Panc1 (cell line): ENCODE measurements at regions not wholly inside any gene's neighbourhood (a gene's known extent, or its start where the extent isn't known, plus 50 kb on each side); places are given as distances from the start of the nearest gene placed in this dataset.

Source experiments
- ATAC-seq: fragments of 200-7000 bp; cut with Tn5 transposase; 2 replicates; pipeline ENCODE4 v1.9.1; 2020; ENCODE audit warnings: mild to moderate bottlenecking, moderate library complexity
- BruUV-seq: library from RNA; stranded (reverse); fragments of 400-500 nt; replicated peaks from 2 replicates; lab custom pipeline; 2021; lab: Mats Ljungman, UMichigan
- CTCF ChIA-PET: fragments of 300-600 bp; sonication (Branson Sonifier 250); formaldehyde crosslinking; loops from one replicate; lab custom pipeline; 2022; ENCODE audit warnings: antibody characterized with exemption; lab: Charles Lee
- POLR2A ChIA-PET: fragments of 300-600 bp; sonication (Branson Sonifier 250); formaldehyde crosslinking; loops from one replicate; lab custom pipeline; 2022; ENCODE audit warnings: antibody characterized with exemption; lab: Charles Lee
- DNase-seq: peaks from one replicate; pipeline ENCODE4 v3.0.0-alpha.2; 2010; ENCODE audit warnings: low read depth, low spot score
- H3K27ac ChIP-seq: 2 replicates; pipeline ENCODE4 v1.5.1; 2011; ENCODE audit warnings: mild to moderate bottlenecking, low read length, inconsistent platforms
- H3K27me3 ChIP-seq: fragments of 200-500 bp; sonication (Bioruptor generic); 2 replicates; pipeline ENCODE4 v1.6.0; 2014; ENCODE audit warnings: low read length, inconsistent platforms; ENCODE audit not compliant: control insufficient read depth, insufficient read depth
- H3K36me3 ChIP-seq: fragments of 200-500 bp; sonication (Bioruptor generic); 2 replicates; pipeline ENCODE4 v1.5.1; 2014; ENCODE audit warnings: inconsistent platforms, mild to moderate bottlenecking, low read length, moderate library complexity; ENCODE audit not compliant: control insufficient read depth, insufficient read depth
- H3K4me1 ChIP-seq: 2 replicates; pipeline ENCODE4 v1.5.1; 2011; ENCODE audit warnings: inconsistent platforms, mild to moderate bottlenecking, low read length, moderate library complexity; ENCODE audit not compliant: control insufficient read depth, insufficient read depth
- H3K4me3 ChIP-seq, 2 experiments: 2 replicates each; pipeline ENCODE4 v1.5.1; 2011 to 2012; ENCODE audit warnings: low read depth in 2 of 2, low read length in 2 of 2, mild to moderate bottlenecking in 2 of 2, inconsistent platforms in 1 of 2, moderate library complexity in 1 of 2
- H3K9me3 ChIP-seq: fragments of 200-500 bp; sonication (Bioruptor generic); 2 replicates; pipeline ENCODE4 v1.5.1; 2014; ENCODE audit warnings: low read depth, mild to moderate bottlenecking, inconsistent platforms, low read length, moderate library complexity; ENCODE audit not compliant: control insufficient read depth, insufficient read depth
- POLR2AphosphoS5 ChIP-seq: IDR thresholded peaks from 2 replicates; pipeline ENCODE4 v1.6.1; 2012; ENCODE audit warnings: mild to moderate bottlenecking, low read depth, low read length, moderate library complexity
- SIN3A ChIP-seq: IDR thresholded peaks from 2 replicates; pipeline ENCODE4 v1.6.1; 2012; ENCODE audit warnings: low read depth, mild to moderate bottlenecking, low read length, moderate library complexity, borderline replicate concordance; ENCODE audit not compliant: insufficient read depth
- TCF7L2 ChIP-seq: IDR thresholded peaks from 2 replicates; pipeline ENCODE4 v1.6.1; 2011; ENCODE audit warnings: mild to moderate bottlenecking, low read depth, low read length, inconsistent platforms
- in situ Hi-C: cut with HindIII; loops from 2 replicates; pipeline ENCODE4 v1.10.0; 2016; ENCODE audit warnings: low sequenced_read_pairs, low pct_unique_long_range_greater_than_20kb
- intact Hi-C: fragments of 100-400 bp; cut with micrococcal nuclease; formaldehyde crosslinking; loops from one replicate; pipeline ENCODE4 v1.10.0; 2022; ENCODE audit not compliant: unreplicated experiment
- TF ChIP-seq, protein P1 (sequence below), 2 experiments: IDR thresholded peaks; 2 replicates each; pipeline ENCODE4 v1.6.1; 2011 to 2012; ENCODE audit warnings: low read depth in 2 of 2, control low read depth in 1 of 2, low read length in 1 of 2, mild to moderate bottlenecking in 1 of 2, moderate library complexity in 1 of 2; ENCODE audit not compliant: insufficient read depth in 1 of 2
- TF ChIP-seq, protein P2 (sequence below): fragments of 450-650 bp; IDR thresholded peaks from 2 replicates; pipeline ENCODE4 v1.5.1; 2017; ENCODE audit warnings: mild to moderate bottlenecking

DNA sequence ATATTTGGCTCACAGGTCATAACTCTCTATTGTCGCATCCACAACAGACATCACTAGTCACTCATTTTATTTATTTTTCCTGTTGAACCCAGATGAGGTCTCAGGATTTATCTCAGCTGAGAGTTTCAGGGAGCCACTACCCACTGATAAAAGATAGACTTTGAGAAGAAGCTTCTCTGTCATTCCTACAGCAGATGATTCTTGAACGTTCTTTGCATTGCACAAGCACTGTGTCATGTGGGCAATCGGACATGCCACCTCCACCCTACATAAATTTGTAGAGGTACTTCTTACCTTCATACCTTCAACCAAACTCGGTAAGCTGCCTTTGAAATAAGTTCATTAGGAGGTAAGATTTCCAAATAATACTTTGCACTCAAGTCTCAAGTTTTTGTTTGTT lies 627.9 kb upstream of the TBX3 start:
- ChIA-PET POLR2A (no interaction called here), CTCF (no interaction called here)
- ATAC-seq, result no peak
- Histone ChIP-seq H3K4me1 (no peaks in the 10 kb centered on the region), H3K9me3 (no peaks in the 10 kb centered on the region), H3K27me3 (no peaks in the 10 kb centered on the region), H3K36me3 (no peaks in the 10 kb centered on the region), H3K4me3 (no peak overlapping the region), H3K27ac (no peak overlapping the region)
- in situ Hi-C loops, result no loop called here
- no TSS peak for BruUV-seq
- TF ChIP-seq POLR2AphosphoS5 (no peak), SIN3A (no peak), TCF7L2 (no peak)
- TF ChIP-seq, protein P1, sequence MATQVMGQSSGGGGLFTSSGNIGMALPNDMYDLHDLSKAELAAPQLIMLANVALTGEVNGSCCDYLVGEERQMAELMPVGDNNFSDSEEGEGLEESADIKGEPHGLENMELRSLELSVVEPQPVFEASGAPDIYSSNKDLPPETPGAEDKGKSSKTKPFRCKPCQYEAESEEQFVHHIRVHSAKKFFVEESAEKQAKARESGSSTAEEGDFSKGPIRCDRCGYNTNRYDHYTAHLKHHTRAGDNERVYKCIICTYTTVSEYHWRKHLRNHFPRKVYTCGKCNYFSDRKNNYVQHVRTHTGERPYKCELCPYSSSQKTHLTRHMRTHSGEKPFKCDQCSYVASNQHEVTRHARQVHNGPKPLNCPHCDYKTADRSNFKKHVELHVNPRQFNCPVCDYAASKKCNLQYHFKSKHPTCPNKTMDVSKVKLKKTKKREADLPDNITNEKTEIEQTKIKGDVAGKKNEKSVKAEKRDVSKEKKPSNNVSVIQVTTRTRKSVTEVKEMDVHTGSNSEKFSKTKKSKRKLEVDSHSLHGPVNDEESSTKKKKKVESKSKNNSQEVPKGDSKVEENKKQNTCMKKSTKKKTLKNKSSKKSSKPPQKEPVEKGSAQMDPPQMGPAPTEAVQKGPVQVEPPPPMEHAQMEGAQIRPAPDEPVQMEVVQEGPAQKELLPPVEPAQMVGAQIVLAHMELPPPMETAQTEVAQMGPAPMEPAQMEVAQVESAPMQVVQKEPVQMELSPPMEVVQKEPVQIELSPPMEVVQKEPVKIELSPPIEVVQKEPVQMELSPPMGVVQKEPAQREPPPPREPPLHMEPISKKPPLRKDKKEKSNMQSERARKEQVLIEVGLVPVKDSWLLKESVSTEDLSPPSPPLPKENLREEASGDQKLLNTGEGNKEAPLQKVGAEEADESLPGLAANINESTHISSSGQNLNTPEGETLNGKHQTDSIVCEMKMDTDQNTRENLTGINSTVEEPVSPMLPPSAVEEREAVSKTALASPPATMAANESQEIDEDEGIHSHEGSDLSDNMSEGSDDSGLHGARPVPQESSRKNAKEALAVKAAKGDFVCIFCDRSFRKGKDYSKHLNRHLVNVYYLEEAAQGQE (IDR thresholded peaks at IDR 0.05; ENCODE audit: insufficient read depth in 1 of 2, low read depth in 2 of 2, low read length in 1 of 2), result no peak
- TF ChIP-seq, protein P2, sequence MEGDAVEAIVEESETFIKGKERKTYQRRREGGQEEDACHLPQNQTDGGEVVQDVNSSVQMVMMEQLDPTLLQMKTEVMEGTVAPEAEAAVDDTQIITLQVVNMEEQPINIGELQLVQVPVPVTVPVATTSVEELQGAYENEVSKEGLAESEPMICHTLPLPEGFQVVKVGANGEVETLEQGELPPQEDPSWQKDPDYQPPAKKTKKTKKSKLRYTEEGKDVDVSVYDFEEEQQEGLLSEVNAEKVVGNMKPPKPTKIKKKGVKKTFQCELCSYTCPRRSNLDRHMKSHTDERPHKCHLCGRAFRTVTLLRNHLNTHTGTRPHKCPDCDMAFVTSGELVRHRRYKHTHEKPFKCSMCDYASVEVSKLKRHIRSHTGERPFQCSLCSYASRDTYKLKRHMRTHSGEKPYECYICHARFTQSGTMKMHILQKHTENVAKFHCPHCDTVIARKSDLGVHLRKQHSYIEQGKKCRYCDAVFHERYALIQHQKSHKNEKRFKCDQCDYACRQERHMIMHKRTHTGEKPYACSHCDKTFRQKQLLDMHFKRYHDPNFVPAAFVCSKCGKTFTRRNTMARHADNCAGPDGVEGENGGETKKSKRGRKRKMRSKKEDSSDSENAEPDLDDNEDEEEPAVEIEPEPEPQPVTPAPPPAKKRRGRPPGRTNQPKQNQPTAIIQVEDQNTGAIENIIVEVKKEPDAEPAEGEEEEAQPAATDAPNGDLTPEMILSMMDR, result no peak
- intact Hi-C loops, result no loop called here
- no peak for DNase-seq

DNA sequence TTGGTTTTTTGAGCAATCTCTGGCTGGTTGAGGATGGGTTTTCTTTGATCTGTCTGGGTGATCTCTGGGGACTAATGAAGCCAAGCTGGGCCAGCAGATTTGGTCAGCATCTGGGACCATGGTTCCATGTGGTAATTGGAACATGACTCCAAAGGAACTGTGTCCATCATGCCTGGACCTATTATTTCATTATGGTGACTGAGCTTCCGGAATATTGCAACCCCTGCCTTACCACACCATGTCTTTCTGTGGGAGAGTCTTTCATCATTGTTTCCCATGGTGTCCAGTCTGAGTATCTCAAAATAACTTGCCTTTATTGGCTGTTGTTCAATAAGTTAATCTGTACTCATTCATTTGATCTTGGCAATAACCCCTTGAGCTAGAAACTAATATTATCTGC lies 624.9 kb upstream of the TBX3 start:
- in situ Hi-C loops, result no loop called here
- no TSS peak for BruUV-seq
- Histone ChIP-seq H3K27me3 (no peaks in the 10 kb centered on the region), H3K9me3 (no peaks in the 10 kb centered on the region), H3K4me3 (no peak overlapping the region), H3K4me1 (no peaks in the 10 kb centered on the region), H3K27ac (no peak overlapping the region), H3K36me3 (no peaks in the 10 kb centered on the region)
- POLR2A ChIA-PET, result no interaction called here
- CTCF ChIA-PET, result no interaction called here
- no peak for DNase-seq
- ATAC-seq, result no peak
- TF ChIP-seq SIN3A, result no peak
- TF ChIP-seq POLR2AphosphoS5, result no peak
- TF ChIP-seq, protein P2, result no peak
- TF ChIP-seq, protein P1 (IDR thresholded peaks at IDR 0.05; ENCODE audit: insufficient read depth in 1 of 2, low read depth in 2 of 2, low read length in 1 of 2), result no peak
- no peak for TF ChIP-seq TCF7L2
- intact Hi-C loops, result no loop called here
